ENCODE measurements at regions not wholly inside any gene's neighbourhood (a gene's known extent, or its start where the extent isn't known, plus 50 kb on each side); places are given as distances from the start of the nearest gene placed in this dataset.

DNA sequence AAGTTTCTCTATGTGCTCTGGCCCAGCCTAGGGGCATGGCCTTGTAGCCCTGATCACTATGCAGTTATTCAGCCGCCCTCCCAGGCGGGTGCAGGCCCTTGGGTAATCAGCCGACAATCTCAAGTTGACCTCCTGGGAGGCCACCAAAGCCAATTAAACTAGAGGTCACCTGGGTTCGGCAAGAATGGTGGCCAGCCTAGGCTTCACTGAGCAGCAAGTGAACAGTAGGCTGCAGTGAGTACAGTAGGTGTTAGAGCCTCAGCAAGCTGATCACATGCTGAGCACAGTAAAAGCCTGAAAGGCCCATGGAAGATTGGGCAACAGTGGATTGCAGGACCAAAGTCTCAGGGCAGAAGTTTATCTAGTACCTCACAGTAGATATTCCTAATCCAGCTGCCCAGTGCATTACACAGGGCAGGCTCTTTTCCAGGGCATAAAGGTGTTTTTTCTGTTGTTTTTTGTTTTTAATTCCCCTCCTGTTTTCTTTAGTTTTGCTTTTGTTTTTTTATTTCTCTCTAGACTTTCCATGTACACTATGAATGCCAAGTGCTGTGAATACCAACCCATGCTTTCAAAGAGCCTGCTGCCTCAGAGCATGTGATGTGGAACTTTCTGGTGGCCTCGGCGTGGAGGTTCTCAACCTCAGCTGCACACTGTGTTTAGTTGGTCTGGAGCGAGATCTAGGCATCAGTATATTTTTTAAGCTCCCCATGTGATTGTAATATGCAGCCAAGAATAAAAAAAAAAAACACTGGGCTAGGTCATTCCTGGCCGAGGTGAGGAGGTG, 55.9 kb upstream of the ATL2 start:
- Histone ChIP-seq H3K36me3 (ENCODE audit: control insufficient read depth, insufficient read depth, low read length) (no peaks in the 10 kb centered on the region), H3K27me3 (ENCODE audit: control insufficient read depth, insufficient read depth, low read length) (peaks cover 13% of the 10 kb centered on the region; the same call in 1 of the 2 replicates), H3K4me3 (ENCODE audit: low read depth, low read length) (no peak overlapping the region)
- TF ChIP-seq CTCF (IDR thresholded peaks at IDR 0.05; ENCODE audit: insufficient read depth, low read depth, low read length) = no peak
- DNase-seq (ENCODE audit: low read depth) = no peak
- POLR2A ChIA-PET = no interaction called here
- CTCF ChIA-PET = interaction anchor here (1.0 kb wide), 1 partner anchor 15 kb away, joined by 3 read pairs; no protein-coding TSS in a partner anchor

DNA sequence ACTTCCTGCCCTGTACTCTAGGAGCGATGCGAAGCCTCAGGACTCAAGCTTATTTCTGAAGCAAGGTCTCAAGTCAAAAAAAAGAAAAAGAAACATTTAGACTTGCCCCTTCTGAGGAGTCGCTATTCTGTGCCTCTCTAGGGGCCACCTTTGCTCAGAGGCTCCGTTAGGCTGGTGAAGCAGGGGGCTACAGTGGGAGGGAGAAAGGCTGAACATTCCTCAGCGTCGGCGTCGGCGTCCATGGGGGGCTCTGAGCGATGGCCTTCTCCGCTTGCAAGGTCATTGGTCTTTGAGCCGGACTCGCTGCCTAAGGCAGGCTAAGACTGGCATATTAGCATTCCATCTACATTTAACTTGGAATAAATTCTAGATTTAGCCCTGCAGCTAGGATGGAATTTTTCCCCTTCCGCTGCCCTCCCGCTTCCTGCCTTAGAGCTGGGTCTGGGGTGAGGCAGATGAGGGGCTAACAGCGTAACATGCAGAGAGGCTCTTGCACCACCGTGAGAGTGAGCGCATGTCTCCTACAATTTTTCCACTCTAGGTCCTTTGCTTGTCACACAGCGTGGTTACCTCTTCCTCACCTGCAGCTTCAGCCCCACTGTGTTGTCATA, 53.6 kb upstream of the ATL2 start:
- ChIA-PET POLR2A (no interaction called here), CTCF (interaction anchor here (0.9 to 1.6 kb wide), 2 partner anchors 9 to 87 kb away, joined by 3 read pairs; no protein-coding TSS in a partner anchor)
- DNase-seq (ENCODE audit: low read depth) = no peak
- H3K27me3 ChIP-seq (ENCODE audit: control insufficient read depth, insufficient read depth, low read length) = peaks cover 10% of the 10 kb centered on the region
- TF ChIP-seq CTCF (IDR thresholded peaks at IDR 0.05; ENCODE audit: insufficient read depth, low read depth, low read length) = no peak
- H3K4me3 ChIP-seq (ENCODE audit: low read depth, low read length) = no peak overlapping the region
- H3K36me3 ChIP-seq (ENCODE audit: control insufficient read depth, insufficient read depth, low read length) = no peaks in the 10 kb centered on the region

- TF ChIP-seq CTCF (IDR thresholded peaks at IDR 0.05; ENCODE audit: insufficient read depth, low read depth, low read length) = no peak
- H3K4me3 ChIP-seq (ENCODE audit: low read depth, low read length) = no peak overlapping the region
- ChIA-PET POLR2A (no interaction called here), CTCF (interaction anchor here (0.9 to 1.6 kb wide), 2 partner anchors 9 to 88 kb away, joined by 3 read pairs; no protein-coding TSS in a partner anchor)
- DNase-seq (ENCODE audit: low read depth) = no peak
- H3K36me3 ChIP-seq (ENCODE audit: control insufficient read depth, insufficient read depth, low read length) = no peaks in the 10 kb centered on the region
- H3K27me3 ChIP-seq (ENCODE audit: control insufficient read depth, insufficient read depth, low read length) = peaks cover 9% of the 10 kb centered on the region
Observed at GRCh38 chr2:38430196-38430595, 53.1 kb upstream of the ATL2 start.

- TF ChIP-seq CTCF (IDR thresholded peaks at IDR 0.05; ENCODE audit: insufficient read depth, low read depth, low read length) = no peak
- ChIA-PET CTCF (no interaction called here), POLR2A (interaction anchor here (0.5 kb wide), 1 partner anchor 324 kb away, joined by 3 read pairs; the partner anchor contains the start of gene SRSF7)
- DNase-seq (ENCODE audit: low read depth) = no peak
- Histone ChIP-seq H3K36me3 (ENCODE audit: control insufficient read depth, insufficient read depth, low read length) (no peaks in the 10 kb centered on the region), H3K4me3 (ENCODE audit: low read depth, low read length) (no peak overlapping the region), H3K27me3 (ENCODE audit: control insufficient read depth, insufficient read depth, low read length) (peaks cover 15% of the 10 kb centered on the region)
Observed at GRCh38 chr2:38427936-38428335, 50.9 kb upstream of the ATL2 start.

- ChIA-PET POLR2A (no interaction called here), CTCF (no interaction called here)
- H3K4me3 ChIP-seq (ENCODE audit: low read depth, low read length) = no peak overlapping the region
- peaks cover 9% of the 10 kb centered on the region for H3K27me3 ChIP-seq (ENCODE audit: control insufficient read depth, insufficient read depth, low read length)
- no peaks in the 10 kb centered on the region for H3K36me3 ChIP-seq (ENCODE audit: control insufficient read depth, insufficient read depth, low read length)
- no peak for TF ChIP-seq CTCF (IDR thresholded peaks at IDR 0.05; ENCODE audit: insufficient read depth, low read depth, low read length)
- no peak for DNase-seq (ENCODE audit: low read depth)
Observed at GRCh38 chr2:38427054-38427453, 50.0 kb upstream of the ATL2 start.

All from BJ (cell line).